ENCODE measurements at regions not wholly inside any gene's neighbourhood (a gene's known extent, or its start where the extent isn't known, plus 50 kb on each side); places are given as distances from the start of the nearest gene placed in this dataset.
"Not testable (repeated sequence)": the region's sequence is repeated elsewhere in the genome, so short reads cannot be mapped to it uniquely, and the experiment has no call there.

- Mint-ChIP-seq H3K4me1 (ENCODE audit: unreplicated experiment) (peaks cover 7% of the 10 kb centered on the region), H3K27ac (no peak overlapping the region), H3K4me3 (no peak overlapping the region), H3K9me3 (no peaks in the 10 kb centered on the region), H3K36me3 (no peaks in the 10 kb centered on the region), H3K27me3 (peaks cover 6% of the 10 kb centered on the region)
- no peak for DNase-seq (ENCODE audit: extremely low spot score, unreplicated experiment)
- TF ChIP-seq, protein P1, sequence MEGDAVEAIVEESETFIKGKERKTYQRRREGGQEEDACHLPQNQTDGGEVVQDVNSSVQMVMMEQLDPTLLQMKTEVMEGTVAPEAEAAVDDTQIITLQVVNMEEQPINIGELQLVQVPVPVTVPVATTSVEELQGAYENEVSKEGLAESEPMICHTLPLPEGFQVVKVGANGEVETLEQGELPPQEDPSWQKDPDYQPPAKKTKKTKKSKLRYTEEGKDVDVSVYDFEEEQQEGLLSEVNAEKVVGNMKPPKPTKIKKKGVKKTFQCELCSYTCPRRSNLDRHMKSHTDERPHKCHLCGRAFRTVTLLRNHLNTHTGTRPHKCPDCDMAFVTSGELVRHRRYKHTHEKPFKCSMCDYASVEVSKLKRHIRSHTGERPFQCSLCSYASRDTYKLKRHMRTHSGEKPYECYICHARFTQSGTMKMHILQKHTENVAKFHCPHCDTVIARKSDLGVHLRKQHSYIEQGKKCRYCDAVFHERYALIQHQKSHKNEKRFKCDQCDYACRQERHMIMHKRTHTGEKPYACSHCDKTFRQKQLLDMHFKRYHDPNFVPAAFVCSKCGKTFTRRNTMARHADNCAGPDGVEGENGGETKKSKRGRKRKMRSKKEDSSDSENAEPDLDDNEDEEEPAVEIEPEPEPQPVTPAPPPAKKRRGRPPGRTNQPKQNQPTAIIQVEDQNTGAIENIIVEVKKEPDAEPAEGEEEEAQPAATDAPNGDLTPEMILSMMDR (conservative IDR thresholded peaks at IDR 0.05), result no peak
Measured at GRCh38 chr7:96781919-96782318, 72.3 kb upstream of the SEM1 start.

- H3K27me3 Mint-ChIP-seq; H3K36me3 Mint-ChIP-seq; DNase-seq (ENCODE audit: extremely low spot score, unreplicated experiment); H3K4me3 Mint-ChIP-seq; H3K9me3 Mint-ChIP-seq; H3K27ac Mint-ChIP-seq: not testable (repeated sequence)
- H3K4me1 Mint-ChIP-seq (ENCODE audit: unreplicated experiment), result peaks cover 16% of the 10 kb centered on the region
Measured at GRCh38 chr7:96782686-96783298, 73.1 kb upstream of the SEM1 start.

DNA sequence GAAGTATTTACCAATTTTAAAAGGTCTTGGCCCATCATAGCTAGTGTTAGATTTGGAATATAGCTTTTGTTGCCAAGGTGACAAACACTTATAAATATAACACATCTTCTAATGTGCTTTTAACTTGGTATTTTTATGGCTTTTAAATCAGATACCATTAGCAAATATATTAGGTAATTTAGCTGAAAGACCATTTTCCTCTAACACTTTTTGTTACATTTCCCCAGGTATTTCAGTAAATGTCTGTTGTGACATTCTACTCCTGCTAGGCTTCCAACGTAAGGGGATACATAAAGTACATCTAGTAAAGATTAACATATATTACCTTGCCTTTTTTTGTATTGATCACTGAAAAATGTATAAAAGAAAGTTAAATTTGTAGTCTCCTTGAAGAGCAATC lies 75.0 kb upstream of the SEM1 start:
- Mint-ChIP-seq H3K4me1 (ENCODE audit: unreplicated experiment) (peaks cover 28% of the 10 kb centered on the region), H3K4me3 (no peak overlapping the region), H3K36me3 (no peaks in the 10 kb centered on the region), H3K9me3 (no peaks in the 10 kb centered on the region), H3K27ac (no peak overlapping the region), H3K27me3 (peaks cover 6% of the 10 kb centered on the region)
- no peak for DNase-seq (ENCODE audit: extremely low spot score, unreplicated experiment)
- TF ChIP-seq, protein P1 (conservative IDR thresholded peaks at IDR 0.05), result no peak

DNA sequence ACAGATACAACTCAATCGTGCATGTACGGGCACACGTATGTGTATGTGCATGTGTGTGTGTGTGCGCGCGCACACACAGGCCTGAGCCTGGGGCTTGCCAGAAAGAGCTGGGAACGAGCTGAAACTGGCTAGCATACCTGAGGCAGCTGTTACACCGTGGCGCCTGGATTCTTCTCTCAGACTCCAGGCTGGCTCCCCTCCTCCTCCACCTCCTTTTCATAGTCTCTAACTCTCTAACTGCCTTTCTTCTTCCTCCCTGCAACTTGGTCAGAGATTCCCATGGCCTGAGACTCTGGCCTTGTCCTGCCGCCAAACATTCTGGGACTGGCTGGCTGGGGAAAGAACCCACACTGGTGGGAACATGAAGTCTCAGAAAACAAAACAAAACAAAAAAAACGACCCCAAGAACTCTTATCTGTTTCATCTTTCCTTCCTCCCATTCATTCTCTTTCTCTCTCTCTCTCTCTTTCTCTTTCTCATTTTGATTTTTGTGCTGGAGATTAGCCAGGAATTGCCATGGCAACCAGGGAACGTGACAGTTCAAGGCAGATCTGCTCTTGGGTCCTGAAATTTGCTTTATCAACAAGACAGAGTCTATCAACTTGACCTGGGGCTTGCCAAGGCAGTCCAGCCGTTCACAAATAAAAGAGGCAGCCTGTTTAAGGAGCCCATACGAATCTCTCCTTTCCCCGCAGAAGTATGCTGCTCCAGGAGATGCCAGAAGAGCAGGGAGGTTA lies 76.8 kb upstream of the SEM1 start:
- no peak for DNase-seq (ENCODE audit: extremely low spot score, unreplicated experiment)
- no peaks in the 10 kb centered on the region for H3K9me3 Mint-ChIP-seq
- H3K27ac Mint-ChIP-seq, result peak overlapping the region; percentile 7
- TF ChIP-seq, protein P1 (conservative IDR thresholded peaks at IDR 0.05), result no peak
- peaks cover 31% of the 10 kb centered on the region for H3K4me1 Mint-ChIP-seq (ENCODE audit: unreplicated experiment)
- H3K36me3 Mint-ChIP-seq, result no peaks in the 10 kb centered on the region
- peak overlapping the region; percentile 3 for H3K4me3 Mint-ChIP-seq
- H3K27me3 Mint-ChIP-seq, result peaks cover 2% of the 10 kb centered on the region

DNA sequence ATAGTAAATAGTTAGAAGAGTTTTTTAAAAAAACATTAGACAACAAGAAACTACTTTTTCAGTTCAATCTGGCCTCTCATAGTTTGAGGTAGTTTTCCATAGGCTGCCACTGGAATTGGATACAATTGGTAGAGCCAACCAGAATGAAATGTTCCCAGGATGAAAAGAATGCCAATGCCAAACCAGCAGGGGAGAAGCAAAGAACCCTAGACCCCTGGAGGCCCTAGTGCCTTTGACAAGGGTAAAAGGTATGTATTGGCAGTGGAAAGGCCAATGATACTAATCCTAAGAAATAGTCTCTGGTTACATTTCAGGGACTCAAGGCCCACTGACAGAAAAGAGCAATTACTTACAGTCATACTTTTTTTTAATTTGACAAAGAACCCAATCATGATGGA lies 77.4 kb upstream of the SEM1 start:
- Mint-ChIP-seq H3K27ac (no peak overlapping the region), H3K27me3 (peaks cover 5% of the 10 kb centered on the region), H3K4me1 (ENCODE audit: unreplicated experiment) (peaks cover 31% of the 10 kb centered on the region), H3K9me3 (no peaks in the 10 kb centered on the region), H3K4me3 (no peak overlapping the region), H3K36me3 (no peaks in the 10 kb centered on the region)
- no peak for DNase-seq (ENCODE audit: extremely low spot score, unreplicated experiment)
- TF ChIP-seq, protein P1 (conservative IDR thresholded peaks at IDR 0.05), result no peak

GRCh38 chr7:96789914-96790313 lies 80.3 kb upstream of the SEM1 start:
- H3K4me1 Mint-ChIP-seq (ENCODE audit: unreplicated experiment), result peaks cover 31% of the 10 kb centered on the region
- H3K9me3 Mint-ChIP-seq, result no peaks in the 10 kb centered on the region
- peak overlapping the region; percentile 1 for H3K27ac Mint-ChIP-seq
- peaks cover 5% of the 10 kb centered on the region for H3K27me3 Mint-ChIP-seq
- TF ChIP-seq, protein P1 (conservative IDR thresholded peaks at IDR 0.05), result no peak
- H3K36me3 Mint-ChIP-seq, result no peaks in the 10 kb centered on the region
- no peak overlapping the region for H3K4me3 Mint-ChIP-seq
- DNase-seq (ENCODE audit: extremely low spot score, unreplicated experiment), result no peak

Measured in type B pancreatic cell (in vitro differentiated cells).